ENCODE measurements at regions not wholly inside any gene's neighbourhood (a gene's known extent, or its start where the extent isn't known, plus 50 kb on each side); places are given as distances from the start of the nearest gene placed in this dataset.

DNA sequence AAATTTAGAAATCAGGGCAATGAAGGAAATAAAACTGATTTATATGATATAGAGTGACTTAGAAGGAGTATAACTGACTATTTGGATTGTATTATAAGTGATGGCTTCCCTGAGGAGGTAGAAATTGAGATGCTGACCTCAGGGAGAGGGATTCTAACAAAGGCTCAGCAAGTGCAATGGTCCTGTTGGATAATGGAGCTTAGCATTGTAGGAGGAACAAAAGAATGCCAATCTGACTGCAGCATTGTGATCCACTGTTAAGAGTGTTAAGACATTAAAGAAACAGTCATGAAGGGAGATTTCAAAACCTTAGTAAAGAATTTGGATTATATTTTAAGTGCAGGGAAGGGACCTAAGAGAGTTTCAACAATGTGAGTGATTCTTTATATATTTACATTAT, 158.4 kb upstream of the NAALADL2 start:
- H3K79me2 ChIP-seq (ENCODE audit: control insufficient read depth, insufficient read depth, low read length) = no peaks in the 10 kb centered on the region
- BruUV-seq (replicated peaks) = no TSS peak
- H3K27ac ChIP-seq (ENCODE audit: insufficient read depth, low read depth, low read length) = no peak overlapping the region
- H4K20me1 ChIP-seq (replicated peaks; ENCODE audit: control insufficient read depth, extremely low read depth, insufficient read depth, low read length) = no peaks in the 10 kb centered on the region
- no peak overlapping the region for H3K4me2 ChIP-seq (ENCODE audit: insufficient read depth, low read length)
- DNase-seq (ENCODE audit: low read depth, low spot score) (no peak), FAIRE-seq (no peak)
- peaks cover 2% of the 10 kb centered on the region for H3K9me1 ChIP-seq (replicated peaks; ENCODE audit: control insufficient read depth, extremely low read depth, insufficient read depth, low read length)
- H3K9me3 ChIP-seq (replicated peaks; ENCODE audit: control insufficient read depth, insufficient read depth, low read length) = no peaks in the 10 kb centered on the region
- intact Hi-C loops (cut with micrococcal nuclease) = no loop called here
- ChIA-PET POLR2A (no interaction called here), CTCF (interaction anchor here (1.1 kb wide), 2 partner anchors 9 to 13 kb away, joined by 3 read pairs; no protein-coding TSS in a partner anchor)
- no peak overlapping the region for H3K9ac ChIP-seq (replicated peaks; ENCODE audit: extremely low read depth, insufficient read depth, low read length)
- H3K36me3 ChIP-seq (ENCODE audit: control insufficient read depth in 2 of 2, extremely low read depth in 1 of 2, insufficient read depth in 2 of 2, low read length in 2 of 2) = no peaks in the 10 kb centered on the region
- dilution Hi-C loops (cut with MboI; ENCODE audit: extremely low pct_ligation_motif_present, low sequenced_read_pairs) = no loop called here
- no peak overlapping the region for H3K4me3 ChIP-seq (replicated peaks in 1 of 3; ENCODE audit: insufficient read depth in 1 of 3, low read depth in 1 of 3, low read length in 3 of 3)
- H2AFZ ChIP-seq (ENCODE audit: low read depth, low read length) = no peak overlapping the region
- no peaks in the 10 kb centered on the region for H3K4me1 ChIP-seq (ENCODE audit: control insufficient read depth, extremely low read depth, insufficient read depth, low read length)
- no peaks in the 10 kb centered on the region for H3K27me3 ChIP-seq (ENCODE audit: control insufficient read depth in 2 of 2, insufficient read depth in 2 of 2, low read length in 2 of 2)
- TF ChIP-seq POLR2AphosphoS5 (IDR thresholded peaks at IDR 0.05; ENCODE audit: insufficient read depth, low read depth, low read length) (no peak), FOS (IDR thresholded peaks at IDR 0.05; ENCODE audit: borderline replicate concordance, insufficient read depth, low read length) (no peak), MYC (IDR thresholded peaks at IDR 0.05; ENCODE audit: low read depth, low read length) (no peak), GATA2 (IDR thresholded peaks at IDR 0.05; ENCODE audit: insufficient read depth, insufficient read length, low read depth, low read length) (no peak), JUN (IDR thresholded peaks at IDR 0.05; ENCODE audit: borderline replicate concordance, insufficient read depth, insufficient read length, low read depth) (no peak), POLR2A (IDR thresholded peaks at IDR 0.05; ENCODE audit: low read depth, low read length) (no peak)
- TF ChIP-seq, protein P1, sequence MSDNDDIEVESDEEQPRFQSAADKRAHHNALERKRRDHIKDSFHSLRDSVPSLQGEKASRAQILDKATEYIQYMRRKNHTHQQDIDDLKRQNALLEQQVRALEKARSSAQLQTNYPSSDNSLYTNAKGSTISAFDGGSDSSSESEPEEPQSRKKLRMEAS (IDR thresholded peaks at IDR 0.05; ENCODE audit: insufficient read depth, insufficient read length) = no peak
- TF ChIP-seq, protein P2, sequence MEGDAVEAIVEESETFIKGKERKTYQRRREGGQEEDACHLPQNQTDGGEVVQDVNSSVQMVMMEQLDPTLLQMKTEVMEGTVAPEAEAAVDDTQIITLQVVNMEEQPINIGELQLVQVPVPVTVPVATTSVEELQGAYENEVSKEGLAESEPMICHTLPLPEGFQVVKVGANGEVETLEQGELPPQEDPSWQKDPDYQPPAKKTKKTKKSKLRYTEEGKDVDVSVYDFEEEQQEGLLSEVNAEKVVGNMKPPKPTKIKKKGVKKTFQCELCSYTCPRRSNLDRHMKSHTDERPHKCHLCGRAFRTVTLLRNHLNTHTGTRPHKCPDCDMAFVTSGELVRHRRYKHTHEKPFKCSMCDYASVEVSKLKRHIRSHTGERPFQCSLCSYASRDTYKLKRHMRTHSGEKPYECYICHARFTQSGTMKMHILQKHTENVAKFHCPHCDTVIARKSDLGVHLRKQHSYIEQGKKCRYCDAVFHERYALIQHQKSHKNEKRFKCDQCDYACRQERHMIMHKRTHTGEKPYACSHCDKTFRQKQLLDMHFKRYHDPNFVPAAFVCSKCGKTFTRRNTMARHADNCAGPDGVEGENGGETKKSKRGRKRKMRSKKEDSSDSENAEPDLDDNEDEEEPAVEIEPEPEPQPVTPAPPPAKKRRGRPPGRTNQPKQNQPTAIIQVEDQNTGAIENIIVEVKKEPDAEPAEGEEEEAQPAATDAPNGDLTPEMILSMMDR (IDR thresholded peaks at IDR 0.05; ENCODE audit: extremely low read depth in 1 of 2, insufficient read depth in 1 of 2, low read depth in 1 of 2, low read length in 2 of 2) = no peak

Data from endothelial cell of umbilical vein (primary cell).